ENCODE measurements at regions not wholly inside any gene's neighbourhood (a gene's known extent, or its start where the extent isn't known, plus 50 kb on each side); places are given as distances from the start of the nearest gene placed in this dataset.

DNA sequence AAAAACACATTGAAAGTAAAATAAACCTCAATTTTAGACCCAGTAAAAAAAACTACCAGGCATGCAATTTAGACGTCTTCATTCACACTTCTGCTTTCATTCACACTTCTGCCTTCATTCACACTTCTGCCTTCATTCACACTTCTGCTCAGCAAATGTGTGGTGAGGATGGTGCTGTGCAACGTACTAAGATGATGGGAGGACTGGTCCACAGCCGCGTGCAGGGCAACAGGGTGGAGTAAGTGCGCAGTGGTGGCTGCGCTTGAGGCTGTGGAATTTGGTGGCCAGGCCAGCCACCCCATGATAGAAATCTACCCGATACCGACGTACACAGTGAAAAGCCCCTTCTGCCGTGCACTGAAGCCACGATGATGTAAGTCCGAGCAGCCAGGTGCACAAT lies 114.3 kb upstream of the CD93 start:
- intact Hi-C loops (cut with DNase I), result no loop called here
- 78 to 89% methylated on average over 12 of the region's 12 CpGs for WGBS, 2 donors
- Histone ChIP-seq H3K9me3 (no peaks in the 10 kb centered on the region), H3K4me1 (no peaks in the 10 kb centered on the region), H3K36me3 (no peaks in the 10 kb centered on the region), H3K27ac (no peak overlapping the region), H3K4me3 (no peak overlapping the region), H3K27me3 (no peaks in the 10 kb centered on the region)
- DNase-seq (no peak), ATAC-seq (peak in 1 of 4 donors; percentile 48), FAIRE-seq (no peak)
- TF ChIP-seq, protein P1, sequence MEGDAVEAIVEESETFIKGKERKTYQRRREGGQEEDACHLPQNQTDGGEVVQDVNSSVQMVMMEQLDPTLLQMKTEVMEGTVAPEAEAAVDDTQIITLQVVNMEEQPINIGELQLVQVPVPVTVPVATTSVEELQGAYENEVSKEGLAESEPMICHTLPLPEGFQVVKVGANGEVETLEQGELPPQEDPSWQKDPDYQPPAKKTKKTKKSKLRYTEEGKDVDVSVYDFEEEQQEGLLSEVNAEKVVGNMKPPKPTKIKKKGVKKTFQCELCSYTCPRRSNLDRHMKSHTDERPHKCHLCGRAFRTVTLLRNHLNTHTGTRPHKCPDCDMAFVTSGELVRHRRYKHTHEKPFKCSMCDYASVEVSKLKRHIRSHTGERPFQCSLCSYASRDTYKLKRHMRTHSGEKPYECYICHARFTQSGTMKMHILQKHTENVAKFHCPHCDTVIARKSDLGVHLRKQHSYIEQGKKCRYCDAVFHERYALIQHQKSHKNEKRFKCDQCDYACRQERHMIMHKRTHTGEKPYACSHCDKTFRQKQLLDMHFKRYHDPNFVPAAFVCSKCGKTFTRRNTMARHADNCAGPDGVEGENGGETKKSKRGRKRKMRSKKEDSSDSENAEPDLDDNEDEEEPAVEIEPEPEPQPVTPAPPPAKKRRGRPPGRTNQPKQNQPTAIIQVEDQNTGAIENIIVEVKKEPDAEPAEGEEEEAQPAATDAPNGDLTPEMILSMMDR (IDR thresholded peaks at IDR 0.05), result no peak

DNA sequence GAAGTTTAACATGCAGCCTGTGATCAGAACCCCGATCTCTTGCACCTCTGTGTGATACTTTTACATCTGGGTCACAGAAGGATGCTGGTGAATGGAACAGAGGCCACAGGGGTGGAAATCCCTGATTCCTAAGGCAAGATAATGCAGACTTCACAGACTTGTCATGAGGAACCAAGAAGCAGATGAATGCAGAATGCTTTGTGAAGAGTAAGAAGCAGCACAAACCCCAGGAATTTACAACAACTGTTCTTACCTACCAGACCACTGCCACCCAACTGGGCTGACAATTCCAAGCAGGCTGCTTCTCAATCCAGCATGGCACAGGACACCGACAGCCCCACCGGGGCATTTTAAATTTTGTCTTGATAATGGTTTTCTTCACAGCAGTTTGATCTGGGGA lies 113.2 kb upstream of the CD93 start:
- Histone ChIP-seq H3K27ac (no peak overlapping the region), H3K4me3 (no peak overlapping the region), H3K4me1 (no peaks in the 10 kb centered on the region), H3K36me3 (no peaks in the 10 kb centered on the region), H3K9me3 (no peaks in the 10 kb centered on the region), H3K27me3 (no peaks in the 10 kb centered on the region)
- 84 to 85% methylated on average over 3 of the region's 3 CpGs for WGBS, 2 donors
- ATAC-seq, result no peak
- DNase-seq, result no peak
- no peak for FAIRE-seq
- intact Hi-C loops (cut with DNase I), result no loop called here
- TF ChIP-seq, protein P1 (IDR thresholded peaks at IDR 0.05), result no peak

DNA sequence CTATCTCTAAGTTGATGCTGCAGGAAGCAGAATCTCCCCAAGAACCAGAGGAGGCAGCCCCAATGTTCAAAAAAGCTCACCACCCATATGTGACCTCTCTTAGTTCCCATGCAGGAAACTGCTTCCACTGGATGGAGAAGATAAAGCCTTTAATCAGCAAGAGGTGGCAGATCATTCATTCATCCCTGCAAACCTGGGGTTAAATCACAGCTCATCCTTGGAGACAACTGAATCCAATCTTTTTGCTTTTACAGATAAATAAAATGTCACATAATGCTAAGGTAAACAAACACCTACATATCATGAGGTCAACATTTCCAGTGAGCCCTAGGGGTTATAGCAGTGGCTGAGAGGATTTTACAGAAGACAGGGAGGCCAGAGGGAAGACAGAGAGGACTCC lies 112.7 kb upstream of the CD93 start:
- H3K27me3 ChIP-seq, result no peaks in the 10 kb centered on the region
- FAIRE-seq (no peak), ATAC-seq (no peak), DNase-seq (no peak)
- H3K4me1 ChIP-seq, result no peaks in the 10 kb centered on the region
- H3K27ac ChIP-seq, result no peak overlapping the region
- TF ChIP-seq, protein P1 (IDR thresholded peaks at IDR 0.05), result no peak
- no peaks in the 10 kb centered on the region for H3K36me3 ChIP-seq
- no peaks in the 10 kb centered on the region for H3K9me3 ChIP-seq
- H3K4me3 ChIP-seq, result no peak overlapping the region
- intact Hi-C loops (cut with DNase I), result no loop called here

DNA sequence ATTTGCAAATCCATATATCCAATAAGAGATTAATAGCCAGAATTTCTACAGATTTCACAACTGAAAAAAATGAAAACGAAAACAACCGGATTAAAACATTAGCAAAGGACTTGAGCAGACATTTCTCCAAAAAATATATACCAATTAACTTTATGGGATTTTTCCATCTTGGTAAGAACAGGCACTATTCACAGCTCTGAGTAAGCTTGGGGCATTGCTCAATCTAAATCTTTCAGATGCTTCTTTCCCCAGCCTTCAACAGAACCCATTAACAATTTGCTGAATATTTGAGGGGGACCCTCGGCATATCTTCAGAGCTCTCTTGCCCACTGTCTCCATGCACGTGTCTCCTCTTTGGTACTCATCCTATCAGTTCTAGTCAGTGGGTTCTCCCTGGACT lies 111.7 kb upstream of the CD93 start:
- Histone ChIP-seq H3K27me3 (no peaks in the 10 kb centered on the region), H3K36me3 (no peaks in the 10 kb centered on the region), H3K4me3 (no peak overlapping the region), H3K4me1 (peaks cover 0 to under 1% (median 0%) of the 10 kb centered on the region in 3 donors), H3K9me3 (no peaks in the 10 kb centered on the region), H3K27ac (no peak overlapping the region)
- ATAC-seq (no peak), DNase-seq (no peak), FAIRE-seq (no peak)
- 65 to 66% methylated on average over 4 of the region's 4 CpGs for WGBS, 2 donors
- intact Hi-C loops (cut with DNase I), result no loop called here
- TF ChIP-seq, protein P1 (IDR thresholded peaks at IDR 0.05), result no peak

DNA sequence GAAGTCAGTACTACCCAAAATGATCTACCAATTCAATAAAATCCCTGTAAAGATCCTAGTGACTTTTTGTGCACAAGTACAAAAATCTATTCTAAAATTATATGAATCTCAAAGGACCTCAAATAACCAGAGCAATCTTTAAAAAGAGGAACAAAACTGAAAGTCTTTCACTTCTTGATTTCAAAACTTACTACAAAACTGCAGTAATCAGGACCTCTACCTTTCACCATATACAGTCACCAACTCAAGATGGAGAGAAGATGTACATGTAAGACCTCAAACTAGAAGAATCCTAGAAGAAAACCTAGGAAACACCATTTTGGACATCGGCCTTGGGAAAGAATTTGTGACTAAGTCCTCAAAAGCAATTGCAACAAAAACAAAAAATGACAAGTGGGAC lies 109.5 kb upstream of the CD93 start:
- Histone ChIP-seq H3K27ac (no peak overlapping the region), H3K36me3 (no peaks in the 10 kb centered on the region), H3K4me1 (peaks cover 0 to 6% (median 6%) of the 10 kb centered on the region in 3 donors), H3K27me3 (no peaks in the 10 kb centered on the region), H3K9me3 (no peaks in the 10 kb centered on the region), H3K4me3 (no peak overlapping the region)
- WGBS, 2 donors, result 86 to 97% methylated on average over 1 of the region's 1 CpG
- TF ChIP-seq, protein P1 (IDR thresholded peaks at IDR 0.05), result no peak
- no peak for DNase-seq
- FAIRE-seq, result no peak
- intact Hi-C loops (cut with DNase I), result no loop called here
- no peak for ATAC-seq

Data from pancreas (tissue), 10 donors.